ENCODE measurements at regions not wholly inside any gene's neighbourhood (a gene's known extent, or its start where the extent isn't known, plus 50 kb on each side); places are given as distances from the start of the nearest gene placed in this dataset.

DNA sequence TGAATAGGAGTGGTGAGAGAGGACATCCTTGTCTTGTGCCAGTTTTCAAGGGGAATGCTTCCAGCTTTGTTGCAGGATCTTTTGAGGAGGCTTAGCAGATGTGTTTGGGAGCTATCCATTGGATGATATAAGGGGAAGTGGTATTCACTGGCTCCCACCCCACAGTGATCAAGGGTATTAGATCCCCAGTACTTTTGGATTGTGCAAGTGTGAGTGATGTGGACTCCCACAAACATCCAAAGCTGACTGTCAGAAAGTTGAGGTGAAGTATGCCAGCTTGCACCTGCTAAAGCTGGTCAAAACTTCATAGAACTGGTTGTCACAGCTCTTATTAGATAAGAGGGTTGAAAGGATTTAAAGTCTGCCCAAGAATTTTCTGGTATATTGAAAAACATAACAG is 110.1 kb upstream of the BTG1 start:
- no peaks in the 10 kb centered on the region for H3K4me1 ChIP-seq
- H3K4me3 ChIP-seq = no peak overlapping the region
- H3K27ac ChIP-seq = no peak overlapping the region
- no peaks in the 10 kb centered on the region for H3K36me3 ChIP-seq
- DNase-seq = no peak
- H3K9me3 ChIP-seq = no peaks in the 10 kb centered on the region
- no peak for TF ChIP-seq POLR2A (IDR thresholded peaks at IDR 0.05)
- TF ChIP-seq, protein P1, sequence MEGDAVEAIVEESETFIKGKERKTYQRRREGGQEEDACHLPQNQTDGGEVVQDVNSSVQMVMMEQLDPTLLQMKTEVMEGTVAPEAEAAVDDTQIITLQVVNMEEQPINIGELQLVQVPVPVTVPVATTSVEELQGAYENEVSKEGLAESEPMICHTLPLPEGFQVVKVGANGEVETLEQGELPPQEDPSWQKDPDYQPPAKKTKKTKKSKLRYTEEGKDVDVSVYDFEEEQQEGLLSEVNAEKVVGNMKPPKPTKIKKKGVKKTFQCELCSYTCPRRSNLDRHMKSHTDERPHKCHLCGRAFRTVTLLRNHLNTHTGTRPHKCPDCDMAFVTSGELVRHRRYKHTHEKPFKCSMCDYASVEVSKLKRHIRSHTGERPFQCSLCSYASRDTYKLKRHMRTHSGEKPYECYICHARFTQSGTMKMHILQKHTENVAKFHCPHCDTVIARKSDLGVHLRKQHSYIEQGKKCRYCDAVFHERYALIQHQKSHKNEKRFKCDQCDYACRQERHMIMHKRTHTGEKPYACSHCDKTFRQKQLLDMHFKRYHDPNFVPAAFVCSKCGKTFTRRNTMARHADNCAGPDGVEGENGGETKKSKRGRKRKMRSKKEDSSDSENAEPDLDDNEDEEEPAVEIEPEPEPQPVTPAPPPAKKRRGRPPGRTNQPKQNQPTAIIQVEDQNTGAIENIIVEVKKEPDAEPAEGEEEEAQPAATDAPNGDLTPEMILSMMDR (IDR thresholded peaks at IDR 0.05) = no peak
- H3K27me3 ChIP-seq = no peaks in the 10 kb centered on the region
- ATAC-seq = no peak
- intact Hi-C loops (cut with DNase I) = no loop called here

DNA sequence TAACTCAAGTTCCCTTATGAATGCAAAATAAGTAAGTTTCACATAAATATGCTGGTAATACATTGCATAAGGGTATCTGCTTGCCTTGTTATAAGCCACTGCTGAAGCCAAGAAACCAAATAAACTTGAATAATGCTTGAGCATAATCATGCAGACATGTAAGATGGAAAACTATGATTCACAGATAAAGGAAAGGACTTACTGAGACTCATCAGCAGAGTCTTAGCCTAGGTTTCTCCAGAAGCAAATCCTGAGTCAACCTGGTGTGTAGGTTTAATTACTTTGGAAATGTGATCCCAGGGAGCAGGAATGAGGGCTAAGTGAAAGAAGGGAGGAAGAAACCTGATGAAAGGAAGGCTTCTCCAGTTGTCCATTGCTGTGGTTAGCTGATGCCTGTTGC is 107.7 kb upstream of the BTG1 start:
- H3K27ac ChIP-seq = no peak overlapping the region
- no peak for TF ChIP-seq POLR2A (IDR thresholded peaks at IDR 0.05)
- H3K9me3 ChIP-seq = no peaks in the 10 kb centered on the region
- DNase-seq (no peak), ATAC-seq (no peak)
- no peaks in the 10 kb centered on the region for H3K36me3 ChIP-seq
- H3K4me1 ChIP-seq = no peaks in the 10 kb centered on the region
- H3K27me3 ChIP-seq = no peaks in the 10 kb centered on the region
- H3K4me3 ChIP-seq = no peak overlapping the region
- intact Hi-C loops (cut with DNase I) = no loop called here

DNA sequence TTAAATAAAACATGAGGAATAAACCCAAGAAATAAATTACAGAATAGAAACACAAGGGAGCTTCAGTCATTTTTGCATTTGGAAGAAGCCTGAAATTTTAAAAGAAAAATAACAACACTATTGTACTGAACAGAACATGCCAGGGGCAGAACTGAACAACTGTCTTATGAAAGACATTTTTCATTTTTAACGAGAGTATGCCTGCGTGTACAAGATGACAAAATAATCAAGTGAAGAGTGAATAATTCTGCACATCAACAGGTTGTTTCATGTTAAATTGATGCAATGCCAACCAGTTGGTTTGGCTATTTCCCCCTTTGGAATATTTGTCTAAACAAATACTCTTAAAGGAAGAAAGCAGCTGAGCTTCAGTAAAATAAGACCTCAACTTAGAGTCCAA is 103.3 kb upstream of the BTG1 start:
- Histone ChIP-seq H3K27ac (no peak overlapping the region), H3K9me3 (no peaks in the 10 kb centered on the region), H3K36me3 (no peaks in the 10 kb centered on the region), H3K27me3 (no peaks in the 10 kb centered on the region), H3K4me3 (no peak overlapping the region), H3K4me1 (no peaks in the 10 kb centered on the region)
- intact Hi-C loops (cut with DNase I) = no loop called here
- DNase-seq = no peak
- no peak for TF ChIP-seq POLR2A (IDR thresholded peaks at IDR 0.05)
- TF ChIP-seq, protein P1 (IDR thresholded peaks at IDR 0.05) = no peak
- WGBS (ENCODE audit: insufficient coverage, low coverage, low lambda C conversion rate, missing lambda C conversion rate) = 86% methylated on average over 2 of the region's 2 CpGs
- ATAC-seq = no peak

DNA sequence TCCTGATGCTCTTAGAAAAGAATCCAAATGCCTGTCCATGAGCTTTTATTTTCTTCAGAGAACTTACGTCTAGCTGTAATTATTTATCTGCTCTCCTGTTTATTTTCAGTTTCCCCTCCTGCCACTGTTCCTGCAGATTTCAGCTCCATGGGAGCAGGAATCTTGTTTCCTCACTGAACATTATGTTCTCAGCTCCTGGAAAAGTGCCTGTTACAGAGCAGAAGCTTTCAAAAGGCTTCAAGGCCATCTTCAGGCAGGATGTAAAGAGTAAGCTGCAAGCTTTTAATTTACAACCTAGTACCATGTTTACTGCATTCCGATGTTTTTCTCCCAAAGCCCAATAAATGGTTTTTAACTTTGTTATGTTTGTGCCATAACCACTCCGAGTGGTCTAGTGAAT is 98.4 kb upstream of the BTG1 start:
- no peaks in the 10 kb centered on the region for H3K27me3 ChIP-seq
- WGBS (ENCODE audit: insufficient coverage, low coverage, low lambda C conversion rate, missing lambda C conversion rate) = 50% methylated on average over 3 of the region's 3 CpGs
- no peak for TF ChIP-seq POLR2A (IDR thresholded peaks at IDR 0.05)
- TF ChIP-seq, protein P1 (IDR thresholded peaks at IDR 0.05) = peak in 1 of 4 donors; percentile 17
- intact Hi-C loops (cut with DNase I) = no loop called here
- DNase-seq = no peak
- H3K9me3 ChIP-seq = no peaks in the 10 kb centered on the region
- no peaks in the 10 kb centered on the region for H3K4me1 ChIP-seq
- peak overlapping the region; percentile 18 to 46 (median 22) for H3K27ac ChIP-seq
- no peaks in the 10 kb centered on the region for H3K36me3 ChIP-seq
- no peak overlapping the region for H3K4me3 ChIP-seq
- ATAC-seq = peak; percentile 64 to 88 (median 78)

DNA sequence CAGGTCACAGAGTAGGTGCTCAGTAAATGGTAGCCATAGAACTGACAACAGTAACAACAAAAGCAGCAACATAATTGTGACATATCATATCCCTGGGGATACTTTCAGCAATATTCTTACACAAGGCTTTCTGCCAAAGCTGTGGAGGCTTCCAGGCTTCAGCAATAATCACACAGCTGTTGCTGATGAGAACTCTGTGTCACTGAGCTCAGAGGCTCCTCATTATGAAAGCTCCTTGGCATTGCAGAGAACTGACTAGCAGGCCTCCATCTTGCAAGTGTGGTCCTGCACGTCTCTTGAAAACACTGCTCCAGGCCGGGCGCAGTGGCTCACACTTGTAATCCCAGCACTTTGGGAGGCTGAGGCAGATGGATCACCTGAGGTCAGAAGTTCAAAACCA is 97.3 kb upstream of the BTG1 start:
- 100% methylated on average over 2 of the region's 3 CpGs for WGBS (ENCODE audit: insufficient coverage, low coverage, low lambda C conversion rate, missing lambda C conversion rate)
- no peak overlapping the region for H3K27ac ChIP-seq
- no peaks in the 10 kb centered on the region for H3K36me3 ChIP-seq
- no peaks in the 10 kb centered on the region for H3K27me3 ChIP-seq
- TF ChIP-seq, protein P1 (IDR thresholded peaks at IDR 0.05) = no peak
- TF ChIP-seq POLR2A (IDR thresholded peaks at IDR 0.05) = no peak
- no peak overlapping the region for H3K4me3 ChIP-seq
- no peaks in the 10 kb centered on the region for H3K9me3 ChIP-seq
- no peaks in the 10 kb centered on the region for H3K4me1 ChIP-seq
- intact Hi-C loops (cut with DNase I) = no loop called here
- DNase-seq (no peak), ATAC-seq (peak in 1 of 4 donors; percentile 28)
